ENCODE measurements at regions not wholly inside any gene's neighbourhood (a gene's known extent, or its start where the extent isn't known, plus 50 kb on each side); places are given as distances from the start of the nearest gene placed in this dataset.

- TF ChIP-seq CTCF (IDR thresholded peaks at IDR 0.05), result no peak
- no peak for TF ChIP-seq POLR2A (IDR thresholded peaks at IDR 0.05)
Measured at GRCh38 chr12:87238466-87238865, 790.7 kb downstream of the C12orf50 start.
